H9 (cell line): ENCODE measurements at regions not wholly inside any gene's neighbourhood (a gene's known extent, or its start where the extent isn't known, plus 50 kb on each side); places are given as distances from the start of the nearest gene placed in this dataset.

Experiments
- DNase-seq: peaks from one replicate; pipeline ENCODE4 v3.0.0-alpha.2; 2017
- H2AFZ ChIP-seq: one replicate; pipeline ENCODE4 v1.6.1; 2013; ENCODE audit warnings: mild to moderate bottlenecking, low read length, control low read depth, moderate library complexity
- H2AK5ac ChIP-seq: 2 replicates; pipeline ENCODE4 v1.6.1; 2013; ENCODE audit warnings: low read length, control low read depth, mixed read lengths; ENCODE audit not compliant: insufficient read length
- H2BK120ac ChIP-seq: one replicate; pipeline ENCODE4 v1.6.1; 2013; ENCODE audit warnings: low read depth, mild to moderate bottlenecking, low read length, control low read depth, inconsistent platforms; ENCODE audit not compliant: poor library complexity, severe bottlenecking
- H2BK12ac ChIP-seq: 2 replicates; pipeline ENCODE4 v1.6.1; 2013; ENCODE audit warnings: low read length, control low read depth, mixed read lengths, low read depth; ENCODE audit not compliant: insufficient read length
- H2BK15ac ChIP-seq: 2 replicates; pipeline ENCODE4 v1.6.1; 2013; ENCODE audit warnings: low read depth, low read length, control low read depth
- H2BK20ac ChIP-seq: one replicate; pipeline ENCODE4 v1.6.1; 2013; ENCODE audit warnings: low read depth, mild to moderate bottlenecking, low read length, control low read depth, inconsistent platforms; ENCODE audit not compliant: poor library complexity, severe bottlenecking
- H2BK5ac ChIP-seq: 2 replicates; pipeline ENCODE4 v1.6.1; 2013; ENCODE audit warnings: low read length, control low read depth, mixed read lengths; ENCODE audit not compliant: insufficient read length
- H3K14ac ChIP-seq: 2 replicates; pipeline ENCODE4 v1.6.1; 2013; ENCODE audit warnings: low read length, control low read depth; ENCODE audit not compliant: insufficient read depth
- H3K18ac ChIP-seq: 2 replicates; pipeline ENCODE4 v1.6.1; 2013; ENCODE audit warnings: low read depth, mild to moderate bottlenecking, mixed read lengths, low read length, control low read depth; ENCODE audit not compliant: insufficient read length
- H3K23ac ChIP-seq: 2 replicates; pipeline ENCODE4 v1.6.1; 2013; ENCODE audit warnings: low read length, control low read depth, mixed read lengths, low read depth; ENCODE audit not compliant: insufficient read length
- H3K23me2 ChIP-seq: 2 replicates; pipeline ENCODE4 v1.6.1; 2013; ENCODE audit warnings: low read depth, mild to moderate bottlenecking, mixed read lengths, low read length, control low read depth; ENCODE audit not compliant: insufficient read length, poor library complexity, severe bottlenecking
- H3K27ac ChIP-seq: 2 replicates; pipeline ENCODE4 v1.5.1; 2013; ENCODE audit warnings: low read length, control low read depth, mixed read lengths, low read depth; ENCODE audit not compliant: insufficient read length
- H3K27me3 ChIP-seq: 2 replicates; pipeline ENCODE4 v1.6.1; 2013; ENCODE audit warnings: low read length, control low read depth, inconsistent platforms; ENCODE audit not compliant: insufficient read depth
- H3K4ac ChIP-seq: 2 replicates; pipeline ENCODE4 v1.6.1; 2013; ENCODE audit warnings: low read depth, mild to moderate bottlenecking, control low read depth, inconsistent platforms, low read length, moderate library complexity
- H3K4me1 ChIP-seq: 2 replicates; pipeline ENCODE4 v1.6.1; 2013; ENCODE audit warnings: low read length, control low read depth, inconsistent platforms; ENCODE audit not compliant: insufficient read depth
- H3K4me2 ChIP-seq: 2 replicates; pipeline ENCODE4 v1.6.1; 2013; ENCODE audit warnings: low read length, control low read depth, mixed read lengths; ENCODE audit not compliant: insufficient read length, insufficient read depth
- H3K56ac ChIP-seq: 2 replicates; pipeline ENCODE4 v1.6.1; 2013; ENCODE audit warnings: low read depth, mild to moderate bottlenecking, mixed read lengths, low read length, control low read depth; ENCODE audit not compliant: insufficient read length
- H3K79me1 ChIP-seq: 2 replicates; pipeline ENCODE4 v1.6.1; 2013; ENCODE audit warnings: low read depth, mild to moderate bottlenecking, moderate library complexity, low read length, control low read depth, inconsistent platforms; ENCODE audit not compliant: insufficient read depth, poor library complexity, severe bottlenecking
- H3K79me2 ChIP-seq: 2 replicates; pipeline ENCODE4 v1.6.1; 2013; ENCODE audit warnings: low read length, control low read depth, inconsistent platforms; ENCODE audit not compliant: insufficient read depth
- H3K9ac ChIP-seq: 2 replicates; pipeline ENCODE4 v1.6.1; 2013; ENCODE audit warnings: low read length, control low read depth, mixed read lengths; ENCODE audit not compliant: insufficient read length; ENCODE audit errors: extremely low read depth
- H3K9me3 ChIP-seq: one replicate; pipeline ENCODE4 v1.6.1; 2013; ENCODE audit warnings: low read depth, low read length, inconsistent platforms; ENCODE audit not compliant: control insufficient read depth
- H3T11ph ChIP-seq: one replicate; pipeline ENCODE4 v1.6.1; 2013; ENCODE audit warnings: mild to moderate bottlenecking, low read length, control low read depth, inconsistent platforms
- H4K20me1 ChIP-seq: one replicate; pipeline ENCODE4 v1.6.1; 2013; ENCODE audit not compliant: control insufficient read depth, insufficient read length, insufficient read depth
- H4K5ac ChIP-seq: 2 replicates; pipeline ENCODE4 v1.6.1; 2013; ENCODE audit warnings: low read depth, mild to moderate bottlenecking, mixed read lengths, low read length, control low read depth; ENCODE audit not compliant: insufficient read length
- H4K8ac ChIP-seq: replicated peaks from 2 replicates; pipeline ENCODE4 v1.6.1; 2013; ENCODE audit warnings: low read length, control low read depth, mixed read lengths, low read depth; ENCODE audit not compliant: insufficient read length
- H4K91ac ChIP-seq: 2 replicates; pipeline ENCODE4 v1.6.1; 2013; ENCODE audit warnings: low read depth, mild to moderate bottlenecking, moderate library complexity, mixed read lengths, low read length, control low read depth; ENCODE audit not compliant: insufficient read length
- H3K27ac Mint-ChIP-seq, 3 experiments: 2 replicates in 2 of 3; 3 replicates in 1 of 3; pipeline ENCODE4 v1.8.0; 2020 to 2021; ENCODE audit warnings: mixed read lengths in 3 of 3, mild to moderate bottlenecking in 1 of 3, moderate library complexity in 1 of 3
- H3K27me3 Mint-ChIP-seq: 2 replicates; pipeline ENCODE4 v1.8.0; 2021; ENCODE audit warnings: low read depth, mild to moderate bottlenecking, moderate library complexity, mixed read lengths
- H3K36me3 Mint-ChIP-seq, 3 experiments: 2 replicates in 2 of 3; 3 replicates in 1 of 3; pipeline ENCODE4 v1.8.0; 2020 to 2021; ENCODE audit warnings: low read depth in 3 of 3, mixed read lengths in 3 of 3; ENCODE audit not compliant: insufficient read depth in 1 of 3
- H3K4me1 Mint-ChIP-seq, 2 experiments: 2 replicates each; pipeline ENCODE4 v1.8.0; 2020; ENCODE audit warnings: mixed read lengths in 2 of 2
- H3K4me3 Mint-ChIP-seq, 2 experiments: 2 replicates in 1 of 2; 3 replicates in 1 of 2; pipeline ENCODE4 v1.8.0; 2020 to 2021; ENCODE audit warnings: mild to moderate bottlenecking in 2 of 2, mixed read lengths in 2 of 2, moderate library complexity in 1 of 2
- H3K9me3 Mint-ChIP-seq, 2 experiments: 2 replicates in 1 of 2; 3 replicates in 1 of 2; pipeline ENCODE4 v1.8.0; 2020; ENCODE audit warnings: mild to moderate bottlenecking in 2 of 2, mixed read lengths in 2 of 2, moderate library complexity in 1 of 2
- CTCF ChIP-seq: fragments of 200-600 bp; sonication (generic); conservative IDR thresholded peaks from 3 replicates; pipeline ENCODE4 v1.8.0; 2021; ENCODE audit warnings: antibody characterized with exemption, mild to moderate bottlenecking
- WGBS: extraction: QIAGEN DNeasy Blood & Tissue Kit; methylation state at CpG from one replicate; pipeline ENCODE4 v1.1.7; 2013; ENCODE audit warnings: missing lambda C conversion rate, low lambda C conversion rate, mixed read lengths; ENCODE audit not compliant: insufficient read length; ENCODE audit errors: extremely low coverage; 5-methylcytosine and 5-hydroxymethylcytosine counted together

GRCh38 chr3:102124704-102125103 is 275.4 kb downstream of the NFKBIZ start:
- Histone ChIP-seq H3K27me3 (no peaks in the 10 kb centered on the region), H3K18ac (no peak overlapping the region), H2BK20ac (no peak overlapping the region), H4K8ac (no peak overlapping the region), H2BK5ac (no peak overlapping the region), H3T11ph (no peak overlapping the region), H2BK12ac (no peak overlapping the region), H4K5ac (no peak overlapping the region), H3K4me1 (no peaks in the 10 kb centered on the region), H3K23ac (no peak overlapping the region), H3K4me2 (no peak overlapping the region), H3K23me2 (no peaks in the 10 kb centered on the region), H3K79me2 (no peaks in the 10 kb centered on the region), H3K79me1 (no peaks in the 10 kb centered on the region), H3K4ac (no peak overlapping the region), H2AFZ (no peak overlapping the region), H3K27ac (no peak overlapping the region), H3K9me3 (no peaks in the 10 kb centered on the region), H2BK15ac (no peak overlapping the region), H4K20me1 (no peaks in the 10 kb centered on the region), H4K91ac (no peak overlapping the region), H3K56ac (no peak overlapping the region), H2BK120ac (no peak overlapping the region), H3K9ac (no peak overlapping the region), H2AK5ac (no peak overlapping the region), H3K14ac (no peak overlapping the region)
- TF ChIP-seq CTCF, result no peak
- H3K36me3 Mint-ChIP-seq, result peaks cover 0 to 11% (median 0%) of the 10 kb centered on the region in 3 experiments; a peak in 3 of 7 replicates
- H3K9me3 Mint-ChIP-seq, result peaks cover 11 to 13% of the 10 kb centered on the region in 2 experiments
- no peak overlapping the region for H3K4me3 Mint-ChIP-seq
- H3K4me1 Mint-ChIP-seq, result no peaks in the 10 kb centered on the region
- WGBS, result no CpG with 5 or more reads among the region's 2 CpGs
- DNase-seq, result no peak
- H3K27me3 Mint-ChIP-seq, result no peaks in the 10 kb centered on the region
- H3K27ac Mint-ChIP-seq, result no peak overlapping the region
